Loucy (cell line): ENCODE measurements at regions not wholly inside any gene's neighbourhood (a gene's known extent, or its start where the extent isn't known, plus 50 kb on each side); places are given as distances from the start of the nearest gene placed in this dataset.

Experiments
- H2AFZ ChIP-seq: fragments of 200-600 bp; sonication (generic); 2 replicates; pipeline ENCODE4 v1.6.0; 2016; ENCODE audit warnings: antibody characterized with exemption, mild to moderate bottlenecking, low read length, moderate library complexity
- H3F3A ChIP-seq: fragments of 200-600 bp; 2 replicates; pipeline ENCODE4 v1.6.0; 2016; ENCODE audit warnings: antibody characterized with exemption, low read depth, mild to moderate bottlenecking
- H3K27me3 ChIP-seq: fragments of 200-600 bp; sonication (generic); 2 replicates; pipeline ENCODE4 v1.6.1; 2014; ENCODE audit warnings: low read length, mild to moderate bottlenecking; ENCODE audit not compliant: insufficient read depth, poor library complexity, severe bottlenecking
- H3K36me3 ChIP-seq: fragments of 200-600 bp; sonication (generic); 2 replicates; pipeline ENCODE4 v1.6.1; 2016; ENCODE audit warnings: low read length; ENCODE audit not compliant: insufficient read depth
- H3K4me1 ChIP-seq: fragments of 200-600 bp; sonication (generic); 2 replicates; pipeline ENCODE4 v1.5.1; 2014; ENCODE audit warnings: low read length, mild to moderate bottlenecking; ENCODE audit not compliant: insufficient read depth, poor library complexity, severe bottlenecking
- H3K4me2 ChIP-seq: fragments of 200-600 bp; sonication (generic); 2 replicates; pipeline ENCODE4 v1.6.0; 2014; ENCODE audit warnings: antibody characterized with exemption, low read length, low read depth, mild to moderate bottlenecking; ENCODE audit not compliant: poor library complexity, severe bottlenecking
- H3K4me3 ChIP-seq: fragments of 200-600 bp; sonication (generic); 2 replicates; pipeline ENCODE4 v1.5.1; 2014; ENCODE audit warnings: low read length, mild to moderate bottlenecking, mixed read lengths; ENCODE audit not compliant: poor library complexity, severe bottlenecking
- H3K79me2 ChIP-seq: fragments of 200-600 bp; sonication (generic); 2 replicates; pipeline ENCODE4 v1.6.1; 2014; ENCODE audit warnings: low read length; ENCODE audit not compliant: insufficient read depth
- H3K9ac ChIP-seq: fragments of 200-600 bp; sonication (generic); 2 replicates; pipeline ENCODE4 v1.6.0; 2014; ENCODE audit warnings: mild to moderate bottlenecking, low read depth, low read length, moderate library complexity; ENCODE audit not compliant: poor library complexity, severe bottlenecking
- H3K9me2 ChIP-seq: fragments of 200-600 bp; sonication (generic); replicated peaks from 2 replicates; pipeline ENCODE4 v1.6.1; 2016; ENCODE audit warnings: low read depth, low read length, mixed read lengths
- H3K9me3 ChIP-seq: fragments of 200-600 bp; sonication (generic); 2 replicates; pipeline ENCODE4 v1.6.1; 2014; ENCODE audit warnings: mild to moderate bottlenecking, antibody characterized with exemption, low read length, low read depth; ENCODE audit not compliant: insufficient read depth
- H4K20me1 ChIP-seq: fragments of 200-600 bp; sonication (generic); 2 replicates; pipeline ENCODE4 v1.6.0; 2014; ENCODE audit warnings: antibody characterized with exemption, low read length, mild to moderate bottlenecking; ENCODE audit not compliant: insufficient read depth, poor library complexity, severe bottlenecking
- EZH2phosphoT487 ChIP-seq: fragments of 200-600 bp; IDR thresholded peaks from 2 replicates; pipeline ENCODE4 v1.6.1; 2018; ENCODE audit warnings: antibody characterized with exemption, mild to moderate bottlenecking, moderate library complexity, borderline replicate concordance
- TF ChIP-seq, protein P1 (sequence below): fragments of 200-600 bp; sonication (generic); conservative IDR thresholded peaks from 2 replicates; pipeline ENCODE4 v1.5.1; 2014; ENCODE audit warnings: mild to moderate bottlenecking, antibody characterized with exemption, low read length

DNA sequence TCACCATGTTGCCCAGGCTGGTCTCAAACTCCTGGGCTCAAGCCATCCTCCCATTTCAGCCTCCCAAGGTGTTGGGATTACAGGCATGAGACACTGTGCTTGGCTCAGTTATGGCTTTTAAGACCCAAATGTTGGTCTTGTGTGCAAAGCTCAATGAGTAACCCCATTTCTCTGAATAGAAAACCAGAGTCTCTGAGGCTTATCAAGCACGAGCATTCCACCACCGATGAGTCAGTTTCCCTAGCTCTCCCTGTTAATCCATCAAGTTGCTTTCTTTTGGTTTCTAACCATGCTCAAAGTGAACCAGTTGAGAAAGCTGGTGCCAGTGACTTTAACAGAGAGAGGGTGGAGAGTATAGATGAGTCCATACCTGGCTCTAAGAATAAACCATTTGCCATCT lies 350.9 kb upstream of the ADGRL2 start:
- Histone ChIP-seq H3K9ac (no peak overlapping the region), H3K4me1 (no peaks in the 10 kb centered on the region), H3K27me3 (no peaks in the 10 kb centered on the region), H3K4me2 (no peak overlapping the region), H3F3A (no peaks in the 10 kb centered on the region), H3K9me3 (no peaks in the 10 kb centered on the region), H3K36me3 (no peaks in the 10 kb centered on the region), H2AFZ (no peak overlapping the region), H4K20me1 (no peaks in the 10 kb centered on the region), H3K79me2 (no peaks in the 10 kb centered on the region), H3K9me2 (no peaks in the 10 kb centered on the region), H3K4me3 (no peak overlapping the region)
- TF ChIP-seq EZH2phosphoT487, result no peak
- TF ChIP-seq, protein P1, sequence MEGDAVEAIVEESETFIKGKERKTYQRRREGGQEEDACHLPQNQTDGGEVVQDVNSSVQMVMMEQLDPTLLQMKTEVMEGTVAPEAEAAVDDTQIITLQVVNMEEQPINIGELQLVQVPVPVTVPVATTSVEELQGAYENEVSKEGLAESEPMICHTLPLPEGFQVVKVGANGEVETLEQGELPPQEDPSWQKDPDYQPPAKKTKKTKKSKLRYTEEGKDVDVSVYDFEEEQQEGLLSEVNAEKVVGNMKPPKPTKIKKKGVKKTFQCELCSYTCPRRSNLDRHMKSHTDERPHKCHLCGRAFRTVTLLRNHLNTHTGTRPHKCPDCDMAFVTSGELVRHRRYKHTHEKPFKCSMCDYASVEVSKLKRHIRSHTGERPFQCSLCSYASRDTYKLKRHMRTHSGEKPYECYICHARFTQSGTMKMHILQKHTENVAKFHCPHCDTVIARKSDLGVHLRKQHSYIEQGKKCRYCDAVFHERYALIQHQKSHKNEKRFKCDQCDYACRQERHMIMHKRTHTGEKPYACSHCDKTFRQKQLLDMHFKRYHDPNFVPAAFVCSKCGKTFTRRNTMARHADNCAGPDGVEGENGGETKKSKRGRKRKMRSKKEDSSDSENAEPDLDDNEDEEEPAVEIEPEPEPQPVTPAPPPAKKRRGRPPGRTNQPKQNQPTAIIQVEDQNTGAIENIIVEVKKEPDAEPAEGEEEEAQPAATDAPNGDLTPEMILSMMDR, result no peak

DNA sequence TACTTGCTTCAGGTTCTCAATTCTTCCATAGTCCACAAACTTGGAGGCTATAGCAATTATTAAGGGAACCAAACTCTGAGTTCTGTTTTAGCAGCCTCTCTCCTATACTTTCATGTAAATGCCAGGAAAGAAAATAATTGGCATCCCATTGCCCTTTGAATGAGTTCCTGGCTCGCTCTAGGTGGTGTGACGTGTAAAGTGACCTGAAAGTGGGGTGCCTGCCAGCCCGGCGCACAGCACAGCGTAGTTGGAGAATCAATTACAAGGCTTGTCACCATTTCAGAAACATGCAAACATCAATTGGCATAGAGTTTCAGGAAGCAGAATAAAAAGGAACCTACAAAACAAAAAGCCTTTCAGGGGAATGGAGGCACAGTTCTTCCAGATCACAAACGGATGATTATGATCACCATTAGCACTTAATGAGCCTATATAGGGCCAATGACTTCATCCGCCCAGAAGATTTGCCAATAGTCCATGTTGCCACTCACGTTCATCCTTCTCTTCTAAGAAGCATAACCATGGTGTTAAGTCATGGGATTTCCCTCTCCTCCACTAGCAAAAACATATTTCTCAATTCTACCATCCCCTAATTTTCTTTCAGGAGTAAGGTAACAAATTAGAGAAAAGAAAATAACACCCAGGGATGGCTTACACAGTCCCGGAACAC lies 354.6 kb upstream of the ADGRL2 start:
- H3K4me1 ChIP-seq, result no peaks in the 10 kb centered on the region
- no peaks in the 10 kb centered on the region for H3K36me3 ChIP-seq
- TF ChIP-seq, protein P1, result no peak
- no peak for TF ChIP-seq EZH2phosphoT487
- H3K9ac ChIP-seq, result no peak overlapping the region
- no peaks in the 10 kb centered on the region for H3F3A ChIP-seq
- no peaks in the 10 kb centered on the region for H4K20me1 ChIP-seq
- H3K4me3 ChIP-seq, result no peak overlapping the region
- H3K27me3 ChIP-seq, result no peaks in the 10 kb centered on the region
- no peak overlapping the region for H3K4me2 ChIP-seq
- no peaks in the 10 kb centered on the region for H3K9me2 ChIP-seq
- H3K9me3 ChIP-seq, result no peaks in the 10 kb centered on the region
- no peaks in the 10 kb centered on the region for H3K79me2 ChIP-seq
- no peak overlapping the region for H2AFZ ChIP-seq

GRCh38 chr1:81443288-81443687 lies 357.4 kb upstream of the ADGRL2 start:
- Histone ChIP-seq H3K79me2 (no peaks in the 10 kb centered on the region), H3K4me1 (no peaks in the 10 kb centered on the region), H3K36me3 (no peaks in the 10 kb centered on the region), H3K4me3 (no peak overlapping the region), H3F3A (no peaks in the 10 kb centered on the region), H3K9me2 (no peaks in the 10 kb centered on the region), H3K9ac (no peak overlapping the region), H3K4me2 (no peak overlapping the region), H3K27me3 (no peaks in the 10 kb centered on the region), H4K20me1 (no peaks in the 10 kb centered on the region), H2AFZ (no peak overlapping the region), H3K9me3 (no peaks in the 10 kb centered on the region)
- TF ChIP-seq, protein P1, result no peak
